Smooth muscle cell of the brain vasculature (primary cell): ENCODE measurements at regions not wholly inside any gene's neighbourhood (a gene's known extent, or its start where the extent isn't known, plus 50 kb on each side); places are given as distances from the start of the nearest gene placed in this dataset.

Experiments
- DNase-seq: peaks from one replicate; pipeline ENCODE4 v3.0.0-alpha.2; 2012; ENCODE audit warnings: low read depth, low spot score

GRCh38 chr11:29353833-29354232 lies 663.0 kb downstream of the KCNA4 start:
- DNase-seq = no peak

- DNase-seq = no peak
These were observed 664.5 kb downstream of the KCNA4 start for GRCh38 chr11:29352273-29352795.

GRCh38 chr11:29351301-29351873 lies 665.4 kb downstream of the KCNA4 start:
- DNase-seq = no peak

- no peak for DNase-seq
These were observed 673.1 kb downstream of the KCNA4 start for GRCh38 chr11:29343465-29344333.

GRCh38 chr11:29336727-29337575 lies 679.9 kb downstream of the KCNA4 start:
- no peak for DNase-seq

GRCh38 chr11:29334776-29335130 lies 682.1 kb downstream of the KCNA4 start:
- DNase-seq = no peak

GRCh38 chr11:29333993-29334775 lies 682.6 kb downstream of the KCNA4 start:
- DNase-seq = no peak

- no peak for DNase-seq
These were observed 685.3 kb downstream of the KCNA4 start for GRCh38 chr11:29331451-29332010.

GRCh38 chr11:29328961-29329441 lies 687.8 kb downstream of the KCNA4 start:
- DNase-seq = peak; percentile 50

GRCh38 chr11:29327891-29328290 lies 688.9 kb downstream of the KCNA4 start:
- DNase-seq = no peak

GRCh38 chr11:29326757-29327156 lies 690.1 kb downstream of the KCNA4 start:
- DNase-seq = no peak

- no peak for DNase-seq
These were observed 692.5 kb downstream of the KCNA4 start for GRCh38 chr11:29324328-29324727.

GRCh38 chr11:29321293-29322132 lies 695.3 kb downstream of the KCNA4 start:
- no peak for DNase-seq

- no peak for DNase-seq
These were observed 696.6 kb downstream of the KCNA4 start for GRCh38 chr11:29320196-29320595.

GRCh38 chr11:29319210-29319609 lies 697.6 kb downstream of the KCNA4 start:
- no peak for DNase-seq

GRCh38 chr11:29318134-29318845 lies 698.5 kb downstream of the KCNA4 start:
- DNase-seq = no peak

- DNase-seq = no peak
These were observed 699.1 kb downstream of the KCNA4 start for GRCh38 chr11:29317694-29318093.

GRCh38 chr11:29315275-29315674 lies 701.6 kb downstream of the KCNA4 start:
- DNase-seq = no peak

GRCh38 chr11:29314211-29314610 lies 702.6 kb downstream of the KCNA4 start:
- DNase-seq = no peak
